GM21786 (cell line): ENCODE measurements at regions not wholly inside any gene's neighbourhood (a gene's known extent, or its start where the extent isn't known, plus 50 kb on each side); places are given as distances from the start of the nearest gene placed in this dataset.
"Not testable (repeated sequence)": the region's sequence is repeated elsewhere in the genome, so short reads cannot be mapped to it uniquely, and the experiment has no call there.

Experiments used
- ATAC-seq: cut with Tn5 transposase; IDR thresholded peaks from one replicate; pipeline ENCODE4 v1.9.1; 2021; ENCODE audit not compliant: unreplicated experiment

- no peak for ATAC-seq
These were observed 418.5 kb upstream of the RORB start for GRCh38 chr9:74078647-74079046.

DNA sequence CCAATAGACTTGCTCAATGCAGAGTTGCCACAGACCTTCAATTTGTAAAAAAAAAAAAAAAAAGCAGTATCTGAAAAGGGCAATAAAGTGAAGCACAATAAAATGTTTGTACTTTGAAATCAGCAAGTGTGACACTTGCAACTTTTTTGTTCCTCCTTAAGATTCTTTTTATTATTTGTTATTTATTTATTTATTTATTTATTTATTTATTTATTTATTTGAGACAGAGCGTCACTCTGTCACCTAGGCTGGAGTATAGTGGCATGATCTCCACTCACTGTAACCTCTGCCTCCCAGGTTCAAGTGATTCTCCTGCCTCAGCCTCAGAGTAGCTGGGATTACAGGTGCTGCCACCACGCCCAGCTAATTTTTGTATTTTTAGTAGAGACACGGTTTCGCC, 416.5 kb upstream of the RORB start:
- ATAC-seq: not testable (repeated sequence)

DNA sequence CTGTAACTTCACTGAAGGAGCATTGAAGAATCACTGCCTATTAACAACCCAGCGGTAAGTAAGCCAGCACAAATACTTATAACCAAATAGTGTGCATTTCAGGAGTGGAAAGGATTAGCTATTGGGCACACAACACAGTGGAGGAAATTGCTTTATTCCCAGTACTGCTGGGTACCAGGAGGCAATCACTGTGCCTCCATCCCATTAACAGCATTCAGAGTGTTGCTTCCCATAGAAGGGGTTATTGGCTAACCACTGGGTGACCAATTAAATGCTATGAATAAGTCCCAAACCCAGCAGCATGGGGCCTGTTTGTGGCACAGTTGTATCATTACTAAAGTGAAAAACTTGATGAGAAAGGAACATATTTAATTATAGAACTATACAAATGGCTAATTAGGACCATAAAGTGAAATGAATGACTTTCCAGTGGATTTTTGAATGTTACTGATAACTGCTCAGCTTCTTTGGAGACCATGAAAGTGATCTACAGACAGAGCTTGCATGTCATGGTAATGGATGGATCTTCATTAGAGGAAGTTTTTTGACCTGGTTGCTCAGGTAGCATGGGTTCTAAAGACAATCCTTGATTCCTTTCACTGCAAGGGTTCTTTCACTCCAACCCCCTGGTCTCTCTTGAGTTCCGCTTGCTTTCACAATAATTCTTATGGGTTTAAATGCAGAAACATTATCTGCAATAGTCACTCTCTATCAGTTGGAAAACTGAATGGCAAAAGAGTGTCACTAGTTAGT, 413.3 kb upstream of the RORB start:
- no peak for ATAC-seq

DNA sequence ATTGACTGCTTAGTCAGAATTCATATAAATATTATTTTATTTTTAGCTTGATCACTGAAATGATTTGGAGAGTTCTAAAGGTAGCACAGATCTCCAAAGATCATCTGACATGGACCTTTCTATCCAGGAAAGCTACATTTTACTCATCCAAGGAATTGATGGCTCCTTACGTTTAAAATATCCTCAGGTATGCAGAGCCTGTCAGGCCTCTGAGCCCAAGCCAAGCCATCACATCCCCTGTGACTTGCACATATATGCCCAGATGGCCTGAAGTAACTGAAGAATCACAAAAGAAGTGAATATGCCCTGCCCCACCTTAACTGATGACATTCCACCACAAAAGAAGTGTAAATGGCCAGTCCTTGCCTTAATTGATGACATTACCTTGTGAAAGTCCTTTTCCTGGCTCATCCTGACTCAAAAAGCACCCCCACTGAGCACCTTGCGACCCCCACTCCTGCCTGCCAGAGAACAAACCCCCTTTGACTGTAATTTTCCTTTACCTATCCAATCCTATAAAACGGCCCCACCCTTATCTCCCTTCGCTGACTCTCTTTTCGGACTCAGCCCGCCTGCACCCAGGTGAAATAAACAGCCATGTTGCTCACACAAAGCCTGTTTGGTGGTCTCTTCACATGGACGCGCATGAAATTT, 411.6 kb upstream of the RORB start:
- not testable (repeated sequence) for ATAC-seq

DNA sequence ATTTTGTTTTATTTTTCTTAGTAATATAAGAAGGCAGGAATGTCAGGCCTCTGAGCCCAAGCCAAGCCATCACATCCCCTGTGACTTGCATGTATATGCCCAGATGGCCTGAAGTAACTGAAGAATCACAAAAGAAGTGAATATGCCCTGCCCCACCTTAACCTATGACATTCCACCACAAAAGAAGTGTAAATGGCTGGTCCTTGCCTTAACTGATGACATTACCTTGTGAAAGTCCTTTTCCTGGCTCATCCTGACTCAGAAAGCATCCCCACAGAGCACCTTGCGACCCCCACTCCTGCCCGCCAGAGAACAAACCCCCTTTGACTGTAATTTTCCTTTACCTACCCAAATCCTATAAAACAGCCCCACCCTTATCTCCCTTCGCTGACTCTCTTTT, 406.2 kb upstream of the RORB start:
- ATAC-seq: not testable (repeated sequence)

DNA sequence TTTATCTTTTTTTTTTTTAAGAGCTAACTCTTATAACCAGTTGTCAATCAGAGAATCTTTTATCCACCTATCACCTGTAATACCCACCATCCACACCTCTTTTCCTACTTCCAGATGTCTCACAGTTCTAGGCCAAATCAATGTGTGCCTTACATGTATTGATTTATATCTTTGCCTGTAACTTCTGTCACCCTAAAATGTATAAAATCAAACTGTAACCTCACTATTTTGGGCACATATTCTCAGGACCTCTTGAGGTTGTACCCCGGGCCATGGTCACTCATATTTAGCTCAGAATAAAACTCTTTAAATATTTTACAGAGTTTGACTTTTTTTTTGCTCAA, 404.7 kb upstream of the RORB start:
- no peak for ATAC-seq

- not testable (repeated sequence) for ATAC-seq
These were observed 403.1 kb upstream of the RORB start for GRCh38 chr9:74094037-74094436.

DNA sequence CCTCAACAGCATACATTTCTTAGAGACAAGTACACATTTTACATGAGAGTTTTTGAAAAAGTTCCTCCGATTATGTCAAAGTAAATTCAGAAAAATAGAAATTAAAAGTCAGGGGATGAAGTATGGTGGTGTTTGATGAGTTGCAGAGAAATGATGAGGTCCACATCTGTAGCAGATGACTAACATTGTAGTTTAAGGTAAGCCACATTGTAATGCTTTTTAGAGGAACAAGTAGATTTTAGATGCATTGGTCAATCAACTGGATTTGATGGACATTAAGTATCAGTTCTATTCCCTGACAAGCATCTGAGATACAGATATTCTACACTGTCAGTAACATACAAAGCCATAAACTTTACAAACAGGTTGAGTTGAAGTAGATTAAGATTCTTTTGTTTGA, 402.4 kb upstream of the RORB start:
- ATAC-seq: no peak

- no peak for ATAC-seq
These were observed 401.2 kb upstream of the RORB start for GRCh38 chr9:74095925-74096324.

DNA sequence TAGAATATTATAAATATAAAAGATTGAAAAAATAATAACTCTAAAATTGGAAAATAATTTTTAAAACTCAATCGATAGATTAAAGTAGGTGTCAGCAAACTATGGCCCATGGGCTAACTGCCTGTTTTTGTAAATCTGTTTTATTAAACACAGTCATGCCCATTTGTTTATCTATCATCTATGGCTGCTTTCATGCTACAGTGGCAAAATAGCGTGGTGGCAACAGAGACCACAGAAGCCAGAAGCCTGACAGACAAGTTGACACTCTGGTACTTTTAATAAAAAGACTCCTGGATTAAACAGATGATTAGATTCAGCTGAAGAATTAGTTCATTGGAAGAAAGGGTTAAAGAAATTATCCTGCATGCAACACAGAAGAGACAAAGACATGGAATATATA, 400.7 kb upstream of the RORB start:
- ATAC-seq: no peak

DNA sequence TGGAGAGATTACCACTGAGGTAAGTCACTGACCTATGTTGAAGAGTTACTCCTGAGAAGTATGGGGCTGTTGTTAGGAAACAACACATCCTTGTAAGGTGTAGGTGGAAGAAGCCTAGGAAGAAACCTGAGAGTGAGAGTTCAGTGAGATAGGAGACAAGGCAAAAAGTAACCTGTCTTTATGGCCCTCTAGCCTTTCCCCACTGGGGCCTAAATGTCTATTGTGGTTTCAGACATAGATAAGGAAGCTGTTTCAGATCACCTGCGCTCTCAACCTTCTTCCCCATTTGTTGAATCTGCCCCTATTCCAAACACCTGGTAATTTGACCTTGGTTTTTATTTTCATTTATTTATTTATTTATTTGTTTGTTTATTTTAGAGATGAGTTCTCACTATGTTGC, 397.1 kb upstream of the RORB start:
- no peak for ATAC-seq

- not testable (repeated sequence) for ATAC-seq
These were observed 395.0 kb upstream of the RORB start for GRCh38 chr9:74102148-74102547.

DNA sequence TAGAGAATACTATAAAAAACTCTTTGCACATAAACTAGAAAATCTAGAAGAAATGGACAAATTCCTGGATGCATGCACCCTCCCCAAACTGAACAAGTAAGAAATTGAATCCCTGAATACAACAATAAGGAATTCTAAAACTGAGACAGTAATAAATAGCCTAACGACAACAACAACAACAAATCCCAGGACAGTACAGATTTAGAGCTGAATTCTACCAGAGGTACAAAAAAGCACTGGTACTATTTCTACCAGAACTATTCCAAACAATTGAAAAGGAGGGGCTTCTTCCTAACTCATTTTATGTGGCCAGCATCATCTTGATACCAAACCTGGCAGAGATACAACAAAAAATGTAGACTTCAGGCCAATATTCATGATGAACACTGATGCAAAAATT, 394.4 kb upstream of the RORB start:
- no peak for ATAC-seq

DNA sequence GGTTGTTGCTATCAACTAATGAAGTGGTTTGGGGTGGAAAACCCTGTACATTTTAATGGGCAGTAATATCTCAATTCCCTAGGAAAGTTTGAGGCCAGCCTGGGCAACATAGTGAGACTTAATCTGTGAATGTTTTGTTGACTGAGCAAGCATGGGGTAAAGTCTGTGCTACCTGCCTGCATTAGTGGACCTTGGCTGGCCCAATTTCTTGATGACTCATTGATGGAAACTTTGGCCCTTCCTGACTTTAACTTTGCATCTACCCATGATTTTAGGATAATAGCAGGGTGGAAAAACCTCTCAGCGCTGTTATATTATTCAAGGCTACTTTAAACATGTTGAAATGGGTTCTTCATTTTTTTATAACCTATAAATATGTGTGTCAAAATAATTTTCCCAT, 389.4 kb upstream of the RORB start:
- peak; percentile 56 for ATAC-seq

DNA sequence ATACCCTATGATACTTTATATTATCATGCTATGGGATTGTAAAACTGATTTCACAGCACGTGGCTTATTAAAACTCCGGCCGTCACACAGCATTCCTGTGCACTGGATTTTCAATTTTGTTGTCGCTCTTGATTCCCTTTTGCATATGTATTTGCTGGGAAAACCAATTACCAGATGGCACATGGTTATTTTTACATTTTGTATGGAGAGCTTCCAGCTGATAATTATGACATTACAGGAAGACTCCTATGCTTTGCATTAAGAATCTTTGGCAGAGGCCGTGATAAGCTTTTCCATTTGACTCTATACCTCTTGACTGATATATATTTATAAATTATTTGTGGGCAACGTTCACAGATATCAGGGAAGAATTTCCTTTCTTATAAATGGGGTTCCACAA, 381.2 kb upstream of the RORB start:
- no peak for ATAC-seq

GRCh38 chr9:74117151-74117550, 380.0 kb upstream of the RORB start:
- ATAC-seq: no peak

DNA sequence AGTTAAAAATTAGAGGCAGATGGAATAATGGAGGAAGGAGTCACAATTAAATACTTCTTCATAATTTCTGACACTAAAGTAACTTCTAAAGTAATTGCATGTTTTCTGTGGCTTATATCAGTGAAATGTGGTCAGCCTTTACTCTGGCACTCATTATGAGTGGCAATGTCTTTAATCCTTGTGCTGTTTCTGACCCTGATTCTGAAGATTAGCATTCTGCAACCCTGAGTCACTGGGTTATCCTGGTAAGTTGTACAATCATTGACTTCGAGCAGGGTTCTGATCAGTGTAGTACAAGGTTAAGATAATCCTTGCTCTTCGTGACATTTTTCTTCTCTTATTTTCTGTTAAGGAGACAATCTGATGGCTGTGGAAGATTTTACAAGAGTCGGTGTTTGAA, 379.4 kb upstream of the RORB start:
- no peak for ATAC-seq

DNA sequence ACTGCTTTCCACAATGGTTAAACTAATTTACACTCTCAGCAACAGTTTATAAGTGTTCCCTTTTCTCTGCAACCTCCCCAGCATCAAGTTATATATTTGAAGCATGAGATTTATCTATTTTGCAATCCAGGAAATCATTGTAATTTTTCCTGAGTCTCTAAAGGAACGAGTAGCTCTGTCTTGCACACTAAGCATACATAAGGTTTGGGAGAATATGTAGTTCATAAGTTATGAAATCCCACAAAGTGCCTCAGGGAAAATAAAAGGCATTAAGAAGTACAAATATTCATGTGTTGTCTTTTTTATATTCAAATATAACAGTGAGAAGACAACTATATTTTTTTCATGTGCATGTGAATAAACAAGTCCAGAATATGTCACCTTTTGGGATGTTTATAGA, 377.1 kb upstream of the RORB start:
- ATAC-seq: no peak

GRCh38 chr9:74120470-74120869, 376.7 kb upstream of the RORB start:
- ATAC-seq: no peak

DNA sequence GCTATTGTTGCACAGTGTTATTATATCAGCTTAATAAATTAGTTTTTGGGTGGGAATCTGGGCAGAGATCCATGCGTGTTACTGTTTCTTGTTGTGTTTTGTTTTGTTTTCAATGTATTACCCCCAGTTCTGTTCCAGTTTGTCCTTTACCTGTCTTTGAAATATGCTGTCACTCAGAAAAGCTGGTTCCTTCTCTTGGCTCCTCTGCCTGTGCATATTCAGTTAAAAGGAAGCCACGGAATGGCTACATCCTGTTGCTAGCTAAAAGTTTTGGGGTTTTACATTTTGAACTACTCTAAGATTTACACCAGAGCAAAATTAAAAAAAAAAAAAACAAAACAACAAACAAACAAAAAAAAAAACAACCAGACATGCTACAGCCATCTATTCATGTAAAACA, 374.9 kb upstream of the RORB start:
- ATAC-seq: no peak

GRCh38 chr9:74122661-74123060, 374.5 kb upstream of the RORB start:
- ATAC-seq: no peak

GRCh38 chr9:74125941-74126340, 371.2 kb upstream of the RORB start:
- no peak for ATAC-seq

- ATAC-seq: no peak
These were observed 364.1 kb upstream of the RORB start for GRCh38 chr9:74132986-74133385.
